ENCODE measurements at regions not wholly inside any gene's neighbourhood (a gene's known extent, or its start where the extent isn't known, plus 50 kb on each side); places are given as distances from the start of the nearest gene placed in this dataset.
"Not testable (repeated sequence)": the region's sequence is repeated elsewhere in the genome, so short reads cannot be mapped to it uniquely, and the experiment has no call there.

GRCh38 chr2:45117383-45117782, 108.1 kb upstream of the SIX2 start:
- DNase-seq (ENCODE audit: low read depth, low spot score): no peak

GRCh38 chr2:45115181-45115580, 105.9 kb upstream of the SIX2 start:
- DNase-seq (ENCODE audit: low read depth, low spot score): no peak

GRCh38 chr2:45114221-45114955, 105.1 kb upstream of the SIX2 start:
- DNase-seq (ENCODE audit: low read depth, low spot score): no peak

GRCh38 chr2:45112750-45113149, 103.5 kb upstream of the SIX2 start:
- DNase-seq (ENCODE audit: low read depth, low spot score): no peak

GRCh38 chr2:45105050-45105582, 95.9 kb upstream of the SIX2 start:
- DNase-seq (ENCODE audit: low read depth, low spot score): no peak

GRCh38 chr2:45104429-45104828, 95.2 kb upstream of the SIX2 start:
- DNase-seq (ENCODE audit: low read depth, low spot score): no peak

GRCh38 chr2:45103351-45104345, 94.4 kb upstream of the SIX2 start:
- no peak for DNase-seq (ENCODE audit: low read depth, low spot score)

- DNase-seq (ENCODE audit: low read depth, low spot score): no peak
Observed at GRCh38 chr2:45102579-45103117, 93.4 kb upstream of the SIX2 start.

GRCh38 chr2:45102141-45102540, 92.9 kb upstream of the SIX2 start:
- DNase-seq (ENCODE audit: low read depth, low spot score): no peak

GRCh38 chr2:45096996-45097395, 87.7 kb upstream of the SIX2 start:
- DNase-seq (ENCODE audit: low read depth, low spot score): no peak

- DNase-seq (ENCODE audit: low read depth, low spot score): not testable (repeated sequence)
Observed at GRCh38 chr2:45096038-45096437, 86.8 kb upstream of the SIX2 start.

GRCh38 chr2:45093663-45094062, 84.4 kb upstream of the SIX2 start:
- DNase-seq (ENCODE audit: low read depth, low spot score): no peak

GRCh38 chr2:45093181-45093580, 83.9 kb upstream of the SIX2 start:
- DNase-seq (ENCODE audit: low read depth, low spot score): no peak

GRCh38 chr2:45089554-45090261, 80.5 kb upstream of the SIX2 start:
- no peak for DNase-seq (ENCODE audit: low read depth, low spot score)

GRCh38 chr2:45085487-45085886, 76.2 kb upstream of the SIX2 start:
- DNase-seq (ENCODE audit: low read depth, low spot score): no peak

GRCh38 chr2:45084361-45085020, 75.2 kb upstream of the SIX2 start:
- no peak for DNase-seq (ENCODE audit: low read depth, low spot score)

- no peak for DNase-seq (ENCODE audit: low read depth, low spot score)
Observed at GRCh38 chr2:45083175-45083574, 73.9 kb upstream of the SIX2 start.

- no peak for DNase-seq (ENCODE audit: low read depth, low spot score)
Observed at GRCh38 chr2:45074713-45075112, 65.5 kb upstream of the SIX2 start.

GRCh38 chr2:45072862-45073237, 63.6 kb upstream of the SIX2 start:
- no peak for DNase-seq (ENCODE audit: low read depth, low spot score)

- DNase-seq (ENCODE audit: low read depth, low spot score): no peak
Observed at GRCh38 chr2:45072064-45072861, 63.0 kb upstream of the SIX2 start.
